ENCODE measurements at regions not wholly inside any gene's neighbourhood (a gene's known extent, or its start where the extent isn't known, plus 50 kb on each side); places are given as distances from the start of the nearest gene placed in this dataset.
"Not testable (repeated sequence)": the region's sequence is repeated elsewhere in the genome, so short reads cannot be mapped to it uniquely, and the experiment has no call there.

DNA sequence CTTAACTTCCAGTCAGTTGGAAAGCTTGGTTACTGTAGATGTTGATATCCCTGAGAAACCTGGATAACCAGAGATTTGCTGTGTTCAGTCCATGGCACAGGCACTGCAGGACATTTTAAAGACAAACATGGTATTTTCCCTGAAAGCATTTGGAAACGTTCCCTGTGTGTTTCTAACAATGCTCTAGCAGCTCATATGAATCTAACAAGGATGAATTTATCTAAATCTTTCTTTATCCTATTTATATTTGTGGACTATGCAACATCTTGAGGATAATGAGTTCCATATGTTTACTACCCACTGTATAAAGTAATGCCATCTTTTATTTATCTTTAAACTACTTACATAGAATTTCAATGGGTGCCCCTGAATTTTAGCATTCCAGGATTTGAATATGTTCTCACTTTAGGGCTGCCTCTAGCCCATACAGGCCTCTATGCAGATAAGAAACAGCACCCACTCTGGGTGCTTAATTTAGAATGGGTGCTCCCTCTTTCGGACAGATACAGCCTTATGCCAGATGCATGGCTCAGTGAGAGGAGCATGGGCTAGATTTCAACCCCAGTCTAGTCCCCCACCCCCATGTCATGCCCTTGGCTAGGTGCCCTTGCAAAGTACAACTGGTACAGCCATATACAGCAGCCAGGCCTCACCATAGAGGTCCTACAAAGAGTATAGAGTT, 50.6 kb upstream of the NEMP2 start:
- Mint-ChIP-seq H3K4me3 (no peak overlapping the region), H3K27ac (no peak overlapping the region), H3K4me1 (peaks cover 11% of the 10 kb centered on the region), H3K36me3 (peaks cover 4% of the 10 kb centered on the region), H3K9me3 (ENCODE audit: low read depth) (peaks cover 2% of the 10 kb centered on the region), H3K27me3 (no peaks in the 10 kb centered on the region)
- CTCF ChIA-PET: interaction anchor here (1.0 kb wide), 1 partner anchor 10 kb away, joined by 3 read pairs; no protein-coding TSS in a partner anchor
- DNase-seq: no peak
- ATAC-seq: no peak

DNA sequence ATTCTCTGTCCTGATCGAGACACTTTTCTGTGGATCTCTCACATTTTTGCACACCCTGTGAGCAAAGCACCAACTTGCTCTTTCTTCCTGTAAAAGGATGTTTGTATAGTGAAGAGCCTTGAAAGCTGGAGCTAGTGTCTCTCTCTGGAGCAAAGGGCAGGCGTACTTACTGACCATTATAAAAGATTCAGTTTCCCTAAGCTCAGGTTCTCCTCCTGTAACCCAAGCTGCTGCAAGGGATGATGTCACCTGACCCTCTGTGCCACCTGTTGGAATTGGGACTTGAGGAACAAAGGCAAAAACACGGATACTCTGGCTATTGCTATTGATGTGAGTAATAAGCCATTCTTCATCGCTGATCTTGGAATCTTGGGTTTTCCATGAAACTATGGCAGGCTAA, 52.6 kb upstream of the NEMP2 start:
- Mint-ChIP-seq H3K27me3 (no peaks in the 10 kb centered on the region), H3K27ac (no peak overlapping the region), H3K9me3 (ENCODE audit: low read depth) (peaks cover 2% of the 10 kb centered on the region), H3K4me3 (no peak overlapping the region), H3K4me1 (peaks cover 11% of the 10 kb centered on the region), H3K36me3 (peaks cover 4% of the 10 kb centered on the region)
- ATAC-seq (no peak), DNase-seq (no peak)
- CTCF ChIA-PET: no interaction called here

- H3K9me3 Mint-ChIP-seq (ENCODE audit: low read depth): peaks cover 2% of the 10 kb centered on the region
- ATAC-seq: no peak
- peaks cover 3% of the 10 kb centered on the region for H3K36me3 Mint-ChIP-seq
- DNase-seq: no peak
- H3K27ac Mint-ChIP-seq: no peak overlapping the region
- H3K4me1 Mint-ChIP-seq: no peaks in the 10 kb centered on the region
- CTCF ChIA-PET: interaction anchor here (1.3 kb wide), 1 partner anchor 500 kb away, joined by 3 read pairs; no protein-coding TSS in a partner anchor
- H3K4me3 Mint-ChIP-seq: no peak overlapping the region
- H3K27me3 Mint-ChIP-seq: no peaks in the 10 kb centered on the region
These were observed 54.5 kb upstream of the NEMP2 start for GRCh38 chr2:190589008-190589407.

DNA sequence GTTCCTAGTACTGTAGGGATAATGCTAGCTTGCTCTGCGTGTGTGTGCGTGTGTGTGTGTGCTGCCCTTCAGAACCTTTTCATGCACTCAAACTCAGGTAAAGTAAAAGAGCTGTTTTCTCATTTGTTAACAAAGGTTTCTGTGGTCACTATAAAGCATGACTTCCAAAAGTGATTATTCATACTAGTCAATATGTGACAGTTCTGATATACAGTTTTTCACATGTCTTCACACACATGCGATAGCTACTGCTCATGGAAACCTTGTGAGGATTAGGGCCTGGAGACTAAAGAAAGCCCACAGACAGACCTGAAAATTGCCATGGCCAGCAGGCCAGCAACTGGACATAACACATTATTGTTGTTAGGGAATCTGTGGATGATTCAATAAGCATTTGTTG, 56.9 kb upstream of the NEMP2 start:
- ATAC-seq: no peak
- Mint-ChIP-seq H3K27me3 (no peaks in the 10 kb centered on the region), H3K9me3 (ENCODE audit: low read depth) (peaks cover 2% of the 10 kb centered on the region), H3K27ac (no peak overlapping the region), H3K36me3 (no peaks in the 10 kb centered on the region), H3K4me1 (no peaks in the 10 kb centered on the region), H3K4me3 (no peak overlapping the region)
- no peak for DNase-seq
- CTCF ChIA-PET: no interaction called here

DNA sequence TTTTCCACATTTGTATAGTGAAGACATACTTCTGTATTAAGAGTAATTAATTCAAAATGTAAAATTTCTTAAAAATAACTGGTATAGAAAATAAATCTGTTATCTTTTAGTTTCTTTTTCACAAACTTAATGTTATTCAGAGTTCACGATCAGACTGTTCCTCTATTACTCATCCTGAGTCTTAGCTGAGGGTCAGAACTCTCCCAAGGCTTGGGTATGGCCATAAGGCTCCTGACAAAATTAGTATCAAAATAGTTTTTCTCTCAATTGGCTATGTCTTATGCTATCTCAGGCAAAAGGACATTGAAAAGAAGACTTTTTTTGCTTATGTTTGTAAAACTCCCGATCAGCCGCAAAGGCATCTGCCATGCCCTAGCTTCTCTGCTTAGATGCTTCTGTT, 56.1 kb upstream of the NAB1 start:
- CTCF ChIA-PET: interaction anchor here (1.6 kb wide), 1 partner anchor 41 kb away, joined by 3 read pairs; no protein-coding TSS in a partner anchor
- Mint-ChIP-seq H3K27me3 (no peaks in the 10 kb centered on the region), H3K4me1 (no peaks in the 10 kb centered on the region), H3K27ac (no peak overlapping the region), H3K4me3 (no peak overlapping the region), H3K9me3 (ENCODE audit: low read depth) (peaks cover 2% of the 10 kb centered on the region), H3K36me3 (no peaks in the 10 kb centered on the region)
- ATAC-seq (no peak), DNase-seq (no peak)

- not testable (repeated sequence) for H3K4me1 Mint-ChIP-seq, ATAC-seq, H3K27me3 Mint-ChIP-seq
These were observed 53.0 kb upstream of the NAB1 start for GRCh38 chr2:190595879-190596278.

GRCh38 chr2:190596993-190597392, 51.9 kb upstream of the NAB1 start:
- Mint-ChIP-seq H3K4me1 (peaks cover 2% of the 10 kb centered on the region), H3K9me3 (ENCODE audit: low read depth) (peaks cover 2% of the 10 kb centered on the region), H3K27me3 (no peaks in the 10 kb centered on the region), H3K27ac (no peak overlapping the region), H3K36me3 (no peaks in the 10 kb centered on the region), H3K4me3 (no peak overlapping the region)
- ATAC-seq (no peak), DNase-seq (no peak)
- CTCF ChIA-PET: interaction anchor here (0.6 kb wide), 1 partner anchor 760 kb away, joined by 3 read pairs; no protein-coding TSS in a partner anchor

More at GRCh38 chr2:190595879-190596278, 53.0 kb upstream of the NAB1 start:
- DNase-seq; H3K4me3 Mint-ChIP-seq; H3K9me3 Mint-ChIP-seq (ENCODE audit: low read depth); H3K36me3 Mint-ChIP-seq; H3K27ac Mint-ChIP-seq; CTCF ChIA-PET: not testable (repeated sequence)

DNA sequence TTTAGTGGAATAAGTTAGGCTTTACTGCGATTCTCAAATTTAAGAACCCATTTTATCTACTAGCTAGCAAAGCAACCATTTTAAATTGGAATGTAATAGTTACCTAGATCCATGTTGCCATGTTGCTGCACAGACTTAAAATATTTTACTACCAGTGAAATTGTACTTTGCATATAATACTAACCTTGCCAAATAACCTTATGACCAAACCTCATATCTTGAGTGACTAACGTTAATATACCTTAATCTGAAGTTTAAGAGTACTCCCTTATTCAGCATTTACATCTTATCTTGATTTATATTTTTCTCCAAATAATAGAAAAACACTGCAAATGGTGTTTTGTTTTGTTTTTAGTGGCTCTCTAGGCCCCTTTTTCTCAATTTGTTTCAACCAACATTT, 50.3 kb upstream of the NAB1 start:
- Mint-ChIP-seq H3K4me3 (no peak overlapping the region), H3K27me3 (no peaks in the 10 kb centered on the region)
- CTCF ChIA-PET: no interaction called here

GRCh38 chr2:190599073-190599472, 49.8 kb upstream of the NAB1 start:
- Mint-ChIP-seq H3K27ac (no peak overlapping the region), H3K4me1 (peaks cover 2% of the 10 kb centered on the region), H3K36me3 (no peaks in the 10 kb centered on the region), H3K27me3 (no peaks in the 10 kb centered on the region), H3K4me3 (no peak overlapping the region), H3K9me3 (ENCODE audit: low read depth) (peaks cover 2% of the 10 kb centered on the region)
- DNase-seq (no peak), ATAC-seq (no peak)
- CTCF ChIA-PET: no interaction called here

More for the DNA sequence above, 50.3 kb upstream of the NAB1 start:
- peaks cover 2% of the 10 kb centered on the region for H3K4me1 Mint-ChIP-seq
- H3K27ac Mint-ChIP-seq: no peak overlapping the region
- no peak for DNase-seq
- H3K36me3 Mint-ChIP-seq: no peaks in the 10 kb centered on the region
- peaks cover 2% of the 10 kb centered on the region for H3K9me3 Mint-ChIP-seq (ENCODE audit: low read depth)
- ATAC-seq: no peak
